H1 (cell line): ENCODE measurements at regions not wholly inside any gene's neighbourhood (a gene's known extent, or its start where the extent isn't known, plus 50 kb on each side); places are given as distances from the start of the nearest gene placed in this dataset.

Source experiments
- CTCF ChIA-PET: fragments of 300-600 bp; sonication (Branson Sonifier 250); formaldehyde crosslinking; loops from one replicate; lab custom pipeline; 2021; ENCODE audit not compliant: partially characterized antibody; lab: Charles Lee
- POLR2A ChIA-PET: fragments of 300-600 bp; sonication (Branson Sonifier 250); formaldehyde crosslinking; loops from one replicate; lab custom pipeline; 2021; ENCODE audit warnings: inconsistent platforms; ENCODE audit not compliant: partially characterized antibody; lab: Charles Lee
- DNase-seq, 2 experiments: peaks; one replicate each; pipeline versions ENCODE4 v3.0.0 to v3.0.0-alpha.2; 2010 to 2022; ENCODE audit warnings: low spot score in 2 of 2, low read depth in 1 of 2, mixed read lengths in 1 of 2
- FAIRE-seq: peaks from 2 replicates; lab custom pipeline; 2011; peaks lifted over from hg19 to GRCh38; lab: Jason Lieb, UNC
- H2AFZ ChIP-seq: 2 replicates; pipeline ENCODE4 v1.8.1; 2012; ENCODE audit warnings: low read length, inconsistent platforms
- H2AK5ac ChIP-seq: 2 replicates; pipeline ENCODE4 v1.6.1; 2013; ENCODE audit warnings: low read depth, low read length
- H2BK120ac ChIP-seq: replicated peaks from 2 replicates; pipeline ENCODE3; 2013; ENCODE audit warnings: low read depth, low read length, inconsistent platforms
- H2BK12ac ChIP-seq: 2 replicates; pipeline ENCODE4 v1.6.1; 2013; ENCODE audit warnings: low read depth, low read length
- H2BK15ac ChIP-seq: 2 replicates; pipeline ENCODE4 v1.6.1; 2013; ENCODE audit warnings: low read length
- H2BK20ac ChIP-seq: 2 replicates; pipeline ENCODE4 v1.6.1; 2013; ENCODE audit warnings: low read length
- H2BK5ac ChIP-seq: 2 replicates; pipeline ENCODE4 v1.6.1; 2013; ENCODE audit warnings: low read depth, low read length
- H3K14ac ChIP-seq: 2 replicates; pipeline ENCODE4 v1.6.1; 2013; ENCODE audit warnings: inconsistent platforms; ENCODE audit not compliant: insufficient read length
- H3K18ac ChIP-seq: 2 replicates; pipeline ENCODE4 v1.6.1; 2013; ENCODE audit warnings: low read length; ENCODE audit errors: extremely low read depth
- H3K23ac ChIP-seq: 2 replicates; pipeline ENCODE4 v1.6.1; 2013; ENCODE audit warnings: inconsistent platforms; ENCODE audit not compliant: insufficient read length
- H3K23me2 ChIP-seq: 2 replicates; pipeline ENCODE4 v1.6.1; 2013; ENCODE audit warnings: low read depth, low read length
- H3K27ac ChIP-seq: 2 replicates; pipeline ENCODE4 v1.6.1; 2011; ENCODE audit warnings: low read depth, low read length, inconsistent platforms
- H3K27me3 ChIP-seq, 4 experiments: replicated peaks in 1 of 4; 1 replicate in 1 of 4; 2 replicates in 3 of 4; pipeline versions ENCODE4 v1.6.1 to v1.8.1; 2011 to 2013; ENCODE audit warnings: low read length in 3 of 4, mild to moderate bottlenecking in 3 of 4, inconsistent platforms in 2 of 4, mixed read lengths in 2 of 4, moderate library complexity in 1 of 4; ENCODE audit not compliant: control insufficient read depth in 3 of 4, insufficient read depth in 3 of 4; ENCODE audit errors: extremely low read depth in 1 of 4
- H3K36me3 ChIP-seq, 4 experiments: 2 replicates each; pipeline versions ENCODE4 v1.6.1 to v1.8.1; 2011 to 2013; ENCODE audit warnings: mild to moderate bottlenecking in 4 of 4, low read length in 3 of 4, moderate library complexity in 2 of 4, control low read depth in 1 of 4, inconsistent platforms in 1 of 4; ENCODE audit not compliant: insufficient read depth in 4 of 4, control insufficient read depth in 2 of 4
- H3K4ac ChIP-seq: replicated peaks from 2 replicates; pipeline ENCODE3; 2013; ENCODE audit warnings: low read length, low read depth, mixed read lengths, inconsistent platforms; ENCODE audit not compliant: insufficient read length
- H3K4me1 ChIP-seq, 4 experiments: replicated peaks in 1 of 4; 1 replicate in 1 of 4; 2 replicates in 3 of 4; pipeline versions ENCODE4 v1.6.1 to v1.8.1; 2011 to 2013; ENCODE audit warnings: low read length in 3 of 4, inconsistent platforms in 2 of 4, mixed read lengths in 1 of 4; ENCODE audit not compliant: insufficient read depth in 4 of 4, control insufficient read depth in 3 of 4
- H3K4me2 ChIP-seq, 2 experiments: 2 replicates each; pipeline versions ENCODE4 v1.6.1 to v1.8.1; 2011 to 2013; ENCODE audit warnings: low read depth in 2 of 2, low read length in 2 of 2, control low read depth in 1 of 2, inconsistent platforms in 1 of 2, mild to moderate bottlenecking in 1 of 2; ENCODE audit not compliant: insufficient read depth in 1 of 2
- H3K4me3 ChIP-seq, 4 experiments: fragments of 200-600, 300-600 bp in 1 of 4; sonication (generic), shearing (Covaris generic), sonication (Bioruptor Twin) in 1 of 4; 2 replicates each; pipeline versions ENCODE4 v1.5.1 to v1.8.1; 2011 to 2016; ENCODE audit warnings: low read length in 4 of 4, low read depth in 3 of 4, control low read depth in 2 of 4, inconsistent platforms in 2 of 4, mild to moderate bottlenecking in 2 of 4, mixed read lengths in 1 of 4, moderate library complexity in 1 of 4; ENCODE audit not compliant: insufficient read depth in 2 of 4; ENCODE audit errors: extremely low read depth in 1 of 4
- H3K56ac ChIP-seq: replicated peaks from 2 replicates; pipeline ENCODE3; 2013; ENCODE audit warnings: low read depth, mild to moderate bottlenecking, mixed read lengths, low read length, inconsistent platforms; ENCODE audit not compliant: insufficient read length
- H3K79me1 ChIP-seq: 2 replicates; pipeline ENCODE4 v1.6.1; 2013; ENCODE audit warnings: low read depth, low read length, control low read depth
- H3K79me2 ChIP-seq, 2 experiments: 2 replicates each; pipeline versions ENCODE4 v1.6.1 to v1.8.1; 2012 to 2013; ENCODE audit warnings: low read length in 2 of 2, mild to moderate bottlenecking in 2 of 2, inconsistent platforms in 1 of 2; ENCODE audit not compliant: insufficient read depth in 2 of 2, control insufficient read depth in 1 of 2
- H3K9ac ChIP-seq, 4 experiments: replicated peaks in 1 of 4; 1 replicate in 1 of 4; 2 replicates in 3 of 4; pipeline versions ENCODE4 v1.6.1 to v1.8.1; 2011 to 2013; ENCODE audit warnings: low read depth in 3 of 4, low read length in 3 of 4, control low read depth in 2 of 4, mild to moderate bottlenecking in 2 of 4, moderate library complexity in 2 of 4, inconsistent platforms in 1 of 4; ENCODE audit errors: extremely low read depth in 1 of 4
- H3K9me3 ChIP-seq, 2 experiments: 2 replicates each; pipeline versions ENCODE4 v1.6.1 to v1.8.1; 2012 to 2013; ENCODE audit warnings: mild to moderate bottlenecking in 2 of 2, moderate library complexity in 2 of 2, control low read depth in 1 of 2, inconsistent platforms in 1 of 2, low read depth in 1 of 2, low read length in 1 of 2, mixed read lengths in 1 of 2; ENCODE audit not compliant: insufficient read depth in 2 of 2
- H4K20me1 ChIP-seq, 2 experiments: replicated peaks in 1 of 2; 2 replicates each; pipeline versions ENCODE3 to v1.8.1; 2011 to 2013; ENCODE audit warnings: inconsistent platforms in 2 of 2, low read length in 2 of 2, mild to moderate bottlenecking in 1 of 2; ENCODE audit not compliant: insufficient read depth in 2 of 2, control insufficient read depth in 1 of 2
- H4K5ac ChIP-seq: 2 replicates; pipeline ENCODE4 v1.6.1; 2013; ENCODE audit warnings: low read length, low read depth, mixed read lengths, inconsistent platforms; ENCODE audit not compliant: insufficient read length
- H4K8ac ChIP-seq: 2 replicates; pipeline ENCODE4 v1.8.0; 2013; ENCODE audit warnings: mild to moderate bottlenecking, moderate library complexity, low read length, inconsistent platforms; ENCODE audit not compliant: insufficient read depth; ENCODE audit errors: extremely low read depth
- H4K91ac ChIP-seq: replicated peaks from 2 replicates; pipeline ENCODE3; 2013; ENCODE audit warnings: low read length, mixed read lengths, inconsistent platforms; ENCODE audit not compliant: insufficient read length
- BRCA1 ChIP-seq: IDR thresholded peaks from 2 replicates; pipeline ENCODE4 v1.6.1; 2012; ENCODE audit warnings: low read depth, low read length, improper control_type of control experiment
- HDAC2 ChIP-seq, 2 experiments: fragments of 300-600 bp in 1 of 2; sonication (generic) in 1 of 2; IDR thresholded peaks; 2 replicates each; pipeline ENCODE4 v1.6.1; 2011 to 2012; ENCODE audit warnings: low read depth in 2 of 2, low read length in 2 of 2, mild to moderate bottlenecking in 2 of 2, moderate library complexity in 2 of 2, borderline replicate concordance in 1 of 2, inconsistent platforms in 1 of 2
- JUN ChIP-seq: IDR thresholded peaks from 2 replicates; pipeline ENCODE4 v1.6.1; 2011; ENCODE audit warnings: low read depth, mild to moderate bottlenecking, improper control_type of control experiment, low read length
- SIN3A ChIP-seq, 2 experiments: IDR thresholded peaks in 1 of 2; conservative IDR thresholded peaks in 1 of 2; 2 replicates each; pipeline ENCODE4 v1.6.1; 2011 to 2012; ENCODE audit warnings: low read length in 2 of 2, improper control_type of control experiment in 1 of 2, low read depth in 1 of 2, mild to moderate bottlenecking in 1 of 2
- WGBS, 2 experiments: shearing (Covaris generic) in 1 of 2; methylation state at CpG; one replicate each; pipeline versions ENCODE4 v1.1.6 to v1.1.7; 2013 to 2015; ENCODE audit warnings: low lambda C conversion rate in 2 of 2, mixed read lengths in 2 of 2, inconsistent platforms in 1 of 2, low coverage in 1 of 2, missing lambda C conversion rate in 1 of 2; ENCODE audit not compliant: insufficient replicate concordance in 2 of 2, insufficient coverage in 1 of 2, insufficient read length in 1 of 2; ENCODE audit errors: extremely low coverage in 1 of 2, missing lambda C conversion rate in 1 of 2; 5-methylcytosine and 5-hydroxymethylcytosine counted together
- TF ChIP-seq, protein P1 (sequence below): IDR thresholded peaks from 2 replicates; pipeline ENCODE4 v1.6.1; 2012; ENCODE audit warnings: inconsistent platforms
- TF ChIP-seq, protein P2 (sequence below): IDR thresholded peaks from 2 replicates; pipeline ENCODE4 v1.6.1; 2012; ENCODE audit warnings: low read length, inconsistent platforms

DNA sequence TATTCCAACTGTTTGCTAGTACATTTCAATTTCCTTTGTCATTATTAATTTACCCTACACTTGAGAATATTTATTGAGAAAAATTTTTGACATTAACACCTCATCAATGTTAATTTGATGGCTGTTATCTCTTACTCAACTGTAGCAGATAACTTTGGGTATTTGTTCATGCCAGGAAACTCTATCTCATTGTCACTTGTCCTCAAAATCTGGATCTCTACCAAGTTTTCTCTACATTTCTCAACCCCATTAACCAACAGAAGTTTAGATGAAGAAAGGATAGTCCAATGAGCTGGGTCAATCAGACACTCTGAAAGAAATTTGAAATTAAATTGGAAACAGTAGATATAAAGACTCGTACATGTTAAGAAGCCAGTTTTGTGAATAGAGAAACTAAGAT is 395.3 kb downstream of the TUSC1 start:
- Histone ChIP-seq H3K79me1 (no peaks in the 10 kb centered on the region), H2AFZ (no peak overlapping the region), H4K8ac (no peak overlapping the region), H3K23me2 (no peaks in the 10 kb centered on the region)
- no peak for DNase-seq
- CTCF ChIA-PET = no interaction called here
- TF ChIP-seq BRCA1 = no peak
- TF ChIP-seq, protein P1, sequence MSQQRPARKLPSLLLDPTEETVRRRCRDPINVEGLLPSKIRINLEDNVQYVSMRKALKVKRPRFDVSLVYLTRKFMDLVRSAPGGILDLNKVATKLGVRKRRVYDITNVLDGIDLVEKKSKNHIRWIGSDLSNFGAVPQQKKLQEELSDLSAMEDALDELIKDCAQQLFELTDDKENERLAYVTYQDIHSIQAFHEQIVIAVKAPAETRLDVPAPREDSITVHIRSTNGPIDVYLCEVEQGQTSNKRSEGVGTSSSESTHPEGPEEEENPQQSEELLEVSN = no peak
- TF ChIP-seq, protein P2, sequence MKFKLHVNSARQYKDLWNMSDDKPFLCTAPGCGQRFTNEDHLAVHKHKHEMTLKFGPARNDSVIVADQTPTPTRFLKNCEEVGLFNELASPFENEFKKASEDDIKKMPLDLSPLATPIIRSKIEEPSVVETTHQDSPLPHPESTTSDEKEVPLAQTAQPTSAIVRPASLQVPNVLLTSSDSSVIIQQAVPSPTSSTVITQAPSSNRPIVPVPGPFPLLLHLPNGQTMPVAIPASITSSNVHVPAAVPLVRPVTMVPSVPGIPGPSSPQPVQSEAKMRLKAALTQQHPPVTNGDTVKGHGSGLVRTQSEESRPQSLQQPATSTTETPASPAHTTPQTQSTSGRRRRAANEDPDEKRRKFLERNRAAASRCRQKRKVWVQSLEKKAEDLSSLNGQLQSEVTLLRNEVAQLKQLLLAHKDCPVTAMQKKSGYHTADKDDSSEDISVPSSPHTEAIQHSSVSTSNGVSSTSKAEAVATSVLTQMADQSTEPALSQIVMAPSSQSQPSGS = no peak
- no peak for TF ChIP-seq HDAC2 (IDR thresholded peaks at IDR 0.05; ENCODE audit: borderline replicate concordance in 1 of 2, low read depth in 2 of 2, low read length in 2 of 2)
- TF ChIP-seq JUN = no peak
- TF ChIP-seq SIN3A (conservative IDR thresholded peaks at IDR 0.05 in 1 of 2, IDR thresholded peaks at IDR 0.05 in 1 of 2; ENCODE audit: low read depth in 1 of 2, low read length in 2 of 2) = no peak
- TF ChIP-seq, all 59 proteins: peak for 0
- H3K9me3 ChIP-seq = no peaks in the 10 kb centered on the region
- no peaks in the 10 kb centered on the region for H3K36me3 ChIP-seq
- no peak overlapping the region for H3K18ac ChIP-seq
- no peak overlapping the region for H3K23ac ChIP-seq
- no peak overlapping the region for H3K14ac ChIP-seq
- no peak overlapping the region for H3K4ac ChIP-seq
- no peaks in the 10 kb centered on the region for H3K79me2 ChIP-seq
- H3K56ac ChIP-seq = no peak overlapping the region
- H2BK120ac ChIP-seq = no peak overlapping the region
- no peak overlapping the region for H4K5ac ChIP-seq
- H2BK20ac ChIP-seq = no peak overlapping the region
- H2BK5ac ChIP-seq = no peak overlapping the region
- no peak overlapping the region for H3K27ac ChIP-seq
- H3K4me1 ChIP-seq = no peaks in the 10 kb centered on the region
- no peak overlapping the region for H3K9ac ChIP-seq
- no peak for FAIRE-seq
- H2BK15ac ChIP-seq = no peak overlapping the region
- POLR2A ChIA-PET = no interaction called here
- no peak overlapping the region for H3K4me3 ChIP-seq
- H2BK12ac ChIP-seq = no peak overlapping the region
- WGBS, 2 experiments = 96% methylated on average over 1 of the region's 1 CpG; no CpG with 5 or more reads in 1 of the 2 experiments
- no peaks in the 10 kb centered on the region for H3K27me3 ChIP-seq
- no peak overlapping the region for H3K4me2 ChIP-seq
- no peak overlapping the region for H4K91ac ChIP-seq
- H2AK5ac ChIP-seq = no peak overlapping the region
- no peaks in the 10 kb centered on the region for H4K20me1 ChIP-seq
